Stimulated activated CD8-positive, alpha-beta memory T cell treated with anti-CD3 and anti-CD28 coated beads, Interleukin-12 subunit alpha, Interleukin-12 subunit beta, amount 100 ng/mL, for 4 hours (primary cell): ENCODE measurements at regions not wholly inside any gene's neighbourhood (a gene's known extent, or its start where the extent isn't known, plus 50 kb on each side); places are given as distances from the start of the nearest gene placed in this dataset.
"Not testable (repeated sequence)": the region's sequence is repeated elsewhere in the genome, so short reads cannot be mapped to it uniquely, and the experiment has no call there.

Experiments used
- DNase-seq: peaks from one replicate; pipeline ENCODE4 v3.0.0-alpha.2; 2020; ENCODE audit warnings: low read depth

- DNase-seq, result no peak
Measured at GRCh38 chr7:67475293-67475692, 478.7 kb downstream of the TYW1 start.

DNA sequence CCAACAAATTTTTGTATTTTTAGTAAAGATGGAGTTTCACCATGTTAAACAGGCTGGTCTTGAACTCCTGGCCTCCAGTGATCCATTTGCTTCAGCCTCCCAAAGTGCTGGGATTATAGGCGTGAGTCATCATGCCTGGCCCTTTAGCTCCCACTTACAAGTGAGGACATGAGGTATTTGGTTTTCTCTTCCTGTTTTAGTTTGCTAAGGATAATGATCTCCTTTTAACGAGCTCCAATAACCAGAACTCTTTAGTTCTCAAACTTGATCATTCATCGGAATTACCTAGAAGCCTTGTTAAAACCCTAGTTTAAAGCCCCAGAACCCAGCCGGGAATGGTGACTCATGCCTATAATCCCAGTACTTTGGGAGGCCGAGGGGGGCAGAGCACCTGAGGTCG lies 481.4 kb downstream of the TYW1 start:
- no peak for DNase-seq

GRCh38 chr7:67484244-67484751 lies 487.7 kb downstream of the TYW1 start:
- DNase-seq, result no peak

DNA sequence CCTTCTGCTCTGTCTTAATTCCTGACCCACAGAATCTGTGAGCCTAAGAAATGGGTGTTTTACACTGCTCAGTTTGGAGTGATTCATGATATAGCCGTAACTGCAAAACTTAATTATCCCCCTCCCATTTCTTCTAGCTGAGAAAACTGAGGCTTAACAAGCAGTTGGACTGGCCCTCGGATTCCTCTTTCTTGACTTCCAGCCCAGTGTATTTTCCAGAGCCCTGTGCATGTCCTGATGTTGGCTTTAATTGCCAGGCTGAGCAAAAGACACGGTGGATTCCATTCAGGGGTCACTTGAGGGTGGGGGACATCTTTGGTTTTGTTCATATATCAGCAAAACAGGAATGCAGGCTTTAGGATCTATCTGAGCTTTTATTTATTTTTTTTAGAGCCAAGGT lies 489.8 kb downstream of the TYW1 start:
- DNase-seq, result no peak

DNA sequence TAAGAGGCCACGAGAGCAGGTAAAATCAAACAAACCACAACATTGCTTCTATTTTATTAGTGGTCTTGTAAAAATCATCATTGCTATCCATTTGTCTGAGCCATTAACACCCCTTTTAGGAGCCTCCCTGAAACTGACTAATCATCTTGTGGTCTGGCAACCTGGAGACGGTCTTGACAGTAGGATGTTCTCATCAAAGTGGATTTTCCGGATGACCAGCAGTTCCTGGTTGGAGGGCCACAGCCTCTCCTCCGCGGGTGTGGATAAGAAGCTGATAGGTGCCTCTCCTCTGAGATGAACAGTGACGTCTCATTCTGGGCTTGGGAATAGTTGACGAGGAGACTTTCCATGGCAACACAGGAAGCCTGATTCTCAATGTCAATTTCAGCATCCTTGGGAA lies 490.7 kb downstream of the TYW1 start:
- DNase-seq, result no peak

GRCh38 chr7:67489881-67490280 lies 493.2 kb downstream of the TYW1 start:
- no peak for DNase-seq

DNA sequence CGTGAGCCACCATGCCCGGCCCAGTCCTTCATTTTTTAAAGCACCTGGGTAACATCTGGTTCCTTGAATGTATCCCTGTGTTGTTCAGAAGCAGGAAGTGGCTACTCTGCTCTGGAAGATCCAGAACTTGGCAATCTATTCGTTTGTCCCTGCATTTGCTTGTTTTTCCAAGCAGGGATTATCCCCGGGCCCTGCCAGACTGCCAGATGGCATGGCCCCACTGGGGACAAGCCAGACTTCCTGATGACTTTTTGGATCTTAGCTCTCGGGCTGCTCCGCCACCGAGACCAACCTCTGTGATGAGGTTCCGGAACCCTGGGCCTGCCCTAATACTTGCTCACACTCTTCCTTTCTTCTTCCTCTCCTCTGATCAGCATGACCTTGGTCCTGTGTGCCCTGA lies 496.7 kb downstream of the TYW1 start:
- DNase-seq, result no peak

DNA sequence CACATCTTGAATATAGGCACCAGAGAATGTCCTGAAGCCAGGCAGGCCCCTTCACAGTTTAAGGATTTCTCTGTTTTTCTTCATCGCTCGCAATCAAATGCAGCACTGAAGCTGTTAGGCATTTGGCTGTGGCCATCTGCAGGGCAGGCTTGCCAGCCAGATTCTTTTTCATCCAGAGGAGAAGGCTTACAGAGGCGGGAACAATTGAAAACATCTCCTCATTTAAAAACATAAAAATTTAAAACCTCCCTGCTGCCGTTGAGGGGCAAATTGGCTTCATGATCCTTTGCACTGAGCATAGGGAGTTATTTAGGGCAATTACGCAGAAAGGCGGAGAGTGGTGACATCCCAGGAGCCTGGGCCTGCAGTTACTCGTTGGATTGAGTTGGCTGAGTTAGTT lies 500.0 kb downstream of the TYW1 start:
- no peak for DNase-seq

DNA sequence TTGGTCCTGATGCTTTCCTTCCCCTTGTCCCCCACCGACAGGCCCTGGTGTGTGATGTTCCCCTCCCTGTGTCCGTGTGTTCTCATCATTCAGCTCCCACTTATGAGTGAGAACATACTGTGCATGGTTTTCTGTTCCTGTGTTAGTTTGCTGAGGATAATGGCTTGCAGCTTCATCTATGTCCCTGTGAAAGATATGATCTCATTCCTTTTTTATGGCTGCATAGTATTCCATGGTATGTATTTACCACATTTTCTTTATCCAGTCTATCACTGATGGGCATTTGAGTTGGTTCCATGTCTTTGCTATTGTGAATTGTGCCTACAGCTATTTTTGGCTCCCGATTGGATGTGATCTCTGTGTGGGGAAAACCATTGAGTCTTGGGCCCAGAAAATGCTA lies 501.3 kb downstream of the TYW1 start:
- not testable (repeated sequence) for DNase-seq

DNA sequence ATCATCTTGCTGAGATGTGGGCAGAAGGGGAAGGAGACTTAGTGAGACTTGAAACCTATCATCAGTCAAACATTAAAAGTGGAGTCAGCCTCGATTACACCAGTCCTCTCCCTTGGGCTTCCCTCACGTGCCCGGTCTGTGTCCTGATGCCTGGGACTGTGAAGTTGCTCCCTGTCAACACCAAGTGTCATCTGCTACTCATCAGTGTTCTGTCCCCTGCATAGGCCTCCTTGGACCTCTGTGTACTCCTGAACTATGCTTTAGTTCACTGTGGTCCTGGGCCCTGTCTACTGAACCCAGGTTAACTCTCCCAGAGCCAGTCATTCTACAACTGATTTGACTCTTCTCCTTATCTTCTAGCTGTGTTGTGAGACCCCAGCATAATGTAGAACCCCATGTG lies 506.3 kb downstream of the TYW1 start:
- no peak for DNase-seq

- DNase-seq, result no peak
Measured at GRCh38 chr7:67505449-67505848, 508.8 kb downstream of the TYW1 start.

DNA sequence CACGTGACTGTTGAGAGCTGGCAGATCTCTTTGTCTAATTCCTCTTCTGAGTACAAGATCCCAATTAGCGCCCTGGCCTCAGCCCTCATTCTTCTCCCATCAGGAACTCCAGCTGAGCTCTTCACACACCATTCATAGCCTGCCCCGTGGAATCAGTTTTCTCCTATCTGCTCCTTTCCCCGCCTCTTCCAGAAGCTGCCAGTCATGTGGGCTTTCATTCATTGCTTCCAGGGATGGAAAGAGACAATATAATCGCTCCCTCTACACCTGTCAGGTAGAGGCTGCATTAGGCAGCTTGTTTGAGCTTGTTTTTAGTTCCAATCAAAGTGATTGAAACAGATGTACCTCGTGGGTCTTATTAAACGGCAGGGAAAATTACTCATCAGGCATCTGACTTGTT lies 515.8 kb downstream of the TYW1 start:
- no peak for DNase-seq

DNA sequence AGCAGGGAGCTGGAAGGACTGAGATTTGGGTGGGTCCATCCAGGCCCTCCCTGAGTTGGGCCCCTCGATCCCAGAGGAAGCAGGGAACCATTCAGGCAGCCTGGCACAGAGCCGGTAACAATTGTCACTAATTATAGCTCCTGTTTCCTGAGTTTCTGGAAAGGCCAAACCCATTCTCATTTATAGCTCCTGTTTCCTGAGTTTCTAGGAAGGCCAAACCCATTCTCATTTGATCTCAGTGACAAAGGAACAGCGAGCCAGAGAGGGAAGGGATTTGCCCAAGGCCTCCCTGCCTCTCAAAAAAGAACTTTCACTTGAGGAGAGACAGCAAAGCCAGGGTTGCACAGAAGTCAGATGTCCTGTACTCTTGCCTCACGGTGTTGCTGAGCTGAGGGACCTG lies 521.9 kb downstream of the TYW1 start:
- no peak for DNase-seq

DNA sequence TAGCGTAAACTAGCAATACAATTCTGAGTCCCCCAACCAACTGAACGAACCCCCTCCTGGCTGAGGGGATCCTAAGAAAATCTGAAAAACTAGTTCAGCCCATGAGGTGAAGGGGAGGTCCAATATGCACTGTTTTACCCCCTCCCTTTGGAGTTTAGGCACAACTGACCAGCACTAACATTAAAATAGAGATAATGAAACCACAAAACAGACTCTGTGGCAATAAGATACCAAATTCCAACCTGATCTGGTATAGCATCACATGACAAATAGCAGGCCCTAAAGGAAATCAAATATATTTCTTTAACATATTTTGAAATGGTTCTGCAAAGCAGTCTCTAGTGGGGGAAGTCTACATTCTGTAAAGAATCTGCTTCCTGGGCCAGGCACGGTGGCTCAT lies 522.5 kb downstream of the TYW1 start:
- DNase-seq, result no peak

DNA sequence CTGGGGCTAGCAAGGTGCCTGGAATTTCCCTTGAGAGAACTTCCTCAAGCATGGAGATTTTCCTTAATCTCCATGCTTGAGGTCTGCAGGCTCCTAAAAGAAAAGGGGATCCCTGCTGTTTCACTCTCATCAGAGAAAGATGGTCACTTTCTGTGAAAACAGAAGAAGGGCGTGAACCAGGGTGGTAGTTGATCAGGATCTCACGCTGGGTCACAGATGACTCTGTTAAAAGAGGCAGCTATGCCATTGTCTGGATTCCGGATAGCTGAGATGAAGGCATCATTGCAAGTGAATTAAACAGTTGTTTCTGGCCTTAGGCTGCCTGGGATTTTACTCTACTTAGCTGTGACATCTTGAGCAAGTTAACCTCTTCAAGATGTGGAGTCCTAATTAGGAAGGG lies 525.9 kb downstream of the TYW1 start:
- DNase-seq, result no peak

DNA sequence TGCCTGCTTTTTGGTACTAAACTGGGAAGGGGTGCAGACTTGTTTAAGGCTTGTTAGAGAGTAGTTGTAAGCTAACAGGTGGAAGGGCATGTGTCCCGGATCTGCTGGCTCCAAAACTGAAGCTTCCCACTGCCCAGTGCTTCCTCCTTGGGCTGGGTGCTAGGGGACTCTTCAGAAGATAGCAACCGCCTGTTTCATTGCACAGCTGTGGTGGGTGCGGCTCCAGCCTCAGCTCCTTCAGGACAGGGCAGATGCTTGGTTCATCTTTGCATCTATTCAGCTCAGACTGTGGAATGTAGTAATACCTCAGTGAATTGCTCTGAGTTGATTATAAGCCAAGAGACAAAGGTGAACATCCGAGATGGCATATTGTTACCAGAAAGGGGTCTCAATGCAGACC lies 527.1 kb downstream of the TYW1 start:
- DNase-seq, result no peak

GRCh38 chr7:67525588-67525987 lies 529.0 kb downstream of the TYW1 start:
- no peak for DNase-seq

GRCh38 chr7:67535241-67535989 lies 538.8 kb downstream of the TYW1 start:
- no peak for DNase-seq

DNA sequence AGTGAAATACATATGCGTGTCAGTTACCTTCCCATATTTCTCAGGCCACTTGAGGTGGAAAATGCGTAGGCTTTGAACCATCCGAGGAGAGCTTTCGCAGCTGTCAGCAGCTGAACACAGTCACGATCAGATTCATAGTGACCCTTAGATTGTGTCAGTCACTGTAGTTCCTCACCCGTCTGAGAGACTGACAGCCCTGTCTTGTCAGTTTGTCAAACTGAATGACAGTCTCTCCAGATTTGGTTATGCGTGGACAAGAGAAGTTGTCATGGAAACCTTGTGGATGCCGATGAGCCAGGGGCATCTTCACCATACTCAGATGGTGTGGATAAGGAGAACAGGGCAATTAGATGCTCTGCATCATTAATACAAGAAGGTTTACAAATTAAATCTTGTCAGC lies 546.3 kb downstream of the TYW1 start:
- DNase-seq, result no peak

- DNase-seq, result no peak
Measured at GRCh38 chr7:67547183-67547907, 550.7 kb downstream of the TYW1 start.

- DNase-seq, result no peak
Measured at GRCh38 chr7:67549126-67549525, 552.5 kb downstream of the TYW1 start.

DNA sequence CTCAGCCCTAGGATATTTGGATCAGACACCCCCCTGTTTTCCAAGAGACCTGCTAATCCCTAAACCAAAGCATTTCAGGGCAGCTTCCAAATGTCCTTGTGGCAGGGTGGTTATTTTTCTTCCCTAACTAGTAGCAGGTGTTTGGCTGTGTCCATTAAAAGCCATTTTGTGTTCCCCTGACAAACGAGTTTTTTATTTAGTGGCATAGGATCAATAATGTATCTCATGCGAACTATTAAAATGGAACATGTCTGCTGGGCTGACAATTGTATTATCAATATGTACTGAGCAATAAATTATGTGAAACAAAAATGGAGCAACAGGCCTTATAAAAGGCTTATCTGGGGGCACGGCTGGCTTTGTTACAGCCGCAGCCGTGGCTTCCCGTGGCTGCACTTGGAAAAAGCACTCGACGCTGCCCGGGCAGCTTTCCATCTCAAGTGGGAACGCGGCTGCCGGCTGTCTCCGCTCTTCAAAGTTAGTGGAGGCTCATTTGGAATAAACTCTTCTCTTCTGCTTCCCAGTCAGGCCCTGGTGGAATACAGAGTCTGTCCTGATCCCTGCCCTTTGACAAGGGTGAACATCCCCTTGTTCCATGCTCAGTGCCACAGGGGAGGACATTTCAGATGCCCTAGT lies 554.3 kb downstream of the TYW1 start:
- DNase-seq, result no peak

DNA sequence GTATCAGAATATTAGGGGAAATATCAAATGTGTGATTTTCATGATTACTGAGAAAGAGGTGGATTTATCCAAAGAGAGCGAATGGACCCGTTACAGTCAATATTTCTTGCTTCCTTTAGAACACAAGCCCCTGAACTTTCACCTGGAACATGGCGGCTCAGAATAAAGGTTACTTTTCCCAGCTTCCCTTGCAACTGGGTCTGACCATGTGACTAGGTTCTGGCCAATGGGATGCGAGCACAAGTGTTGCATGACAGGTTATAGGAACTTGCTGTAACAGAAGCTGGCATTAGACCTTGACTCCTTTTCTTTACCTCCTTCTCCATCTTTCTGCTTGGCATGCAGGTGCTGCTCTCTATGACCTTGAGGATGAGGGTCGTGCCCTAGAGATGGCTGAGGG lies 556.1 kb downstream of the TYW1 start:
- no peak for DNase-seq
